ENCODE measurements at regions not wholly inside any gene's neighbourhood (a gene's known extent, or its start where the extent isn't known, plus 50 kb on each side); places are given as distances from the start of the nearest gene placed in this dataset.
A peak's percentile ranks its signal among the peaks of the same experiment; 100 is the strongest.

DNA sequence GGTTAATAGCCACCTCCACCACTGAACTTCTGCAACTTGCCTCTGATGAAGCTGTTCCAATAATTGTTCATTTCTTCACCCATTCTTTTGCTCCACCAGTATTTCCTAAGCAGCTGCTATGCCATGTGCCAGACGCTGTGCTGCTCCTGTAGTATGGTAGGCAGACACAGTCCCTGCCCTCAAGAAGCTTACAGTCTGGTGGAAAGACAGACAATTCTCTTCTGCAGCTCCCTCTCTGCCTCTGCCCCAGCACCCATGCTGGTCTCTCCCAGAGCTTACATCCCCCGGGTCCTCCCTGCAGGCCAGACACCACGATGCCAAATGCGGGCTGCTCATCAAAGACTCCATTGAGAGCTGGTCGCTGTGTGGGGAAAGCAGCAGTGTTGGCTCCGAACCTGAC, 111.6 kb upstream of the ESRRB start:
- no peak overlapping the region for H3K4me2 ChIP-seq (ENCODE audit: control insufficient read depth, extremely low read depth, insufficient read depth, low read depth, low read length)
- H3K9me1 ChIP-seq (ENCODE audit: control insufficient read depth, extremely low read depth, insufficient read depth, low read length): no peaks in the 10 kb centered on the region
- H3K4me1 ChIP-seq (ENCODE audit: control insufficient read depth, extremely low read depth, insufficient read depth, low read length): no peaks in the 10 kb centered on the region
- no peak for TF ChIP-seq EZH2 (IDR thresholded peaks at IDR 0.05; ENCODE audit: low read length)
- TF ChIP-seq, protein P1, sequence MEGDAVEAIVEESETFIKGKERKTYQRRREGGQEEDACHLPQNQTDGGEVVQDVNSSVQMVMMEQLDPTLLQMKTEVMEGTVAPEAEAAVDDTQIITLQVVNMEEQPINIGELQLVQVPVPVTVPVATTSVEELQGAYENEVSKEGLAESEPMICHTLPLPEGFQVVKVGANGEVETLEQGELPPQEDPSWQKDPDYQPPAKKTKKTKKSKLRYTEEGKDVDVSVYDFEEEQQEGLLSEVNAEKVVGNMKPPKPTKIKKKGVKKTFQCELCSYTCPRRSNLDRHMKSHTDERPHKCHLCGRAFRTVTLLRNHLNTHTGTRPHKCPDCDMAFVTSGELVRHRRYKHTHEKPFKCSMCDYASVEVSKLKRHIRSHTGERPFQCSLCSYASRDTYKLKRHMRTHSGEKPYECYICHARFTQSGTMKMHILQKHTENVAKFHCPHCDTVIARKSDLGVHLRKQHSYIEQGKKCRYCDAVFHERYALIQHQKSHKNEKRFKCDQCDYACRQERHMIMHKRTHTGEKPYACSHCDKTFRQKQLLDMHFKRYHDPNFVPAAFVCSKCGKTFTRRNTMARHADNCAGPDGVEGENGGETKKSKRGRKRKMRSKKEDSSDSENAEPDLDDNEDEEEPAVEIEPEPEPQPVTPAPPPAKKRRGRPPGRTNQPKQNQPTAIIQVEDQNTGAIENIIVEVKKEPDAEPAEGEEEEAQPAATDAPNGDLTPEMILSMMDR (optimal IDR thresholded peaks at IDR 0.05 in 1 of 3, IDR thresholded peaks at IDR 0.05 in 1 of 3, conservative IDR thresholded peaks at IDR 0.05 in 1 of 3; ENCODE audit: extremely low read depth in 1 of 3, insufficient read depth in 2 of 3, low read length in 3 of 3): no peak
- H3K79me2 ChIP-seq (ENCODE audit: control insufficient read depth, insufficient read depth, low read length): no peaks in the 10 kb centered on the region
- no peak overlapping the region for H2AFZ ChIP-seq (ENCODE audit: control insufficient read depth, low read length)
- no peak overlapping the region for H3K27ac ChIP-seq (ENCODE audit: control insufficient read depth, insufficient read depth, low read length)
- H4K20me1 ChIP-seq (ENCODE audit: control insufficient read depth, extremely low read depth, insufficient read depth, low read length): no peaks in the 10 kb centered on the region
- dilution Hi-C loops (cut with MboI; ENCODE audit: extremely low pct_ligation_motif_present, low sequenced_read_pairs): no loop called here
- no peaks in the 10 kb centered on the region for H3K36me3 ChIP-seq (ENCODE audit: control insufficient read depth in 2 of 2, extremely low read depth in 1 of 2, insufficient read depth in 2 of 2, low read length in 2 of 2)
- no peaks in the 10 kb centered on the region for H3K9me3 ChIP-seq (ENCODE audit: control insufficient read depth, low read depth, low read length)
- no peak for DNase-seq (ENCODE audit: low read depth, low spot score)
- FAIRE-seq: no peak
- no peak overlapping the region for H3K4me3 ChIP-seq (ENCODE audit: control insufficient read depth in 2 of 3, extremely low read depth in 1 of 3, insufficient read depth in 2 of 3, low read depth in 1 of 3, low read length in 3 of 3)
- no peak overlapping the region for H3K9ac ChIP-seq (ENCODE audit: control insufficient read depth, extremely low read depth, insufficient read depth, low read length)
- H3K27me3 ChIP-seq (ENCODE audit: control insufficient read depth, extremely low read depth, insufficient read depth, low read length): peaks cover 4% of the 10 kb centered on the region

DNA sequence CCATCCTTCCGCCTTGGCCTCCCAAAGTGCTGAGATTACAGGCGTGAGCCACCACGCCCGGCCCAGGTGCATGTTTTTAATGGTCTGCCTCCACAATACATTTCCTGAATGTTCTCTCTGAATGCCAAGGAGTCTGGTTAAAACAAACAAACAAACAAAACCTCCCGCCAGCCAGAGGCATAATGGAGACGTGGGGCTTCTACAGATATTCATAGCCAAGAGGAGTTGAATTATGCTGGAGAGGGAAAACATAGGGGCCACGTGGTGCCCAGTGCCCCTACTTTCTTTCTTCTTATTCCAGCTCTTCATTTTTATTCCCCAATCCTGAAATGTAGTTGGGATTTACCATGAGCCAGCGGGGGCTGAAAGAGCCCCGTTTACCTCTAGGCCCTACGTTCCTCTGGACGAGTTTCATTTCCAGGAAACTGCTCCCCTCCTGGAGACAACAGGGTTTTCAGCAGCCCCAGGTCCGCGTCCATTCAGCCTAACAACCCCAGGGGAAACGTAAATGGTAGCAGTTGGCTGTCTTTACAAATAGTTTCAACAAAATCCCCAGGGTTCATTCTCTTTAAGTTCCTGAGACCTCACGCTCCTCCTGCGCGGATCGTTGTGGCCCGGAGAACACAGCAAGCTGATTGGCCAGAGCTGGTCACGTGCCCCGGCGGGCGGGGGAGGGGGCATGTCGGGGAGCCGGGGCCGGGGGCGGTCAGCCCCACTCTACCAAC, 108.5 kb upstream of the ESRRB start:
- H3K79me2 ChIP-seq (ENCODE audit: control insufficient read depth, insufficient read depth, low read length): no peaks in the 10 kb centered on the region
- H3K9me1 ChIP-seq (ENCODE audit: control insufficient read depth, extremely low read depth, insufficient read depth, low read length): no peaks in the 10 kb centered on the region
- FAIRE-seq: no peak
- H3K4me2 ChIP-seq (ENCODE audit: control insufficient read depth, extremely low read depth, insufficient read depth, low read depth, low read length): peak overlapping the region; percentile 55
- no peaks in the 10 kb centered on the region for H3K36me3 ChIP-seq (ENCODE audit: control insufficient read depth in 2 of 2, extremely low read depth in 1 of 2, insufficient read depth in 2 of 2, low read length in 2 of 2)
- H3K4me1 ChIP-seq (ENCODE audit: control insufficient read depth, extremely low read depth, insufficient read depth, low read length): no peaks in the 10 kb centered on the region
- H3K4me3 ChIP-seq (ENCODE audit: control insufficient read depth in 2 of 3, extremely low read depth in 1 of 3, insufficient read depth in 2 of 3, low read depth in 1 of 3, low read length in 3 of 3): peak overlapping the region; percentile 2 to 53 (median 27)
- DNase-seq (ENCODE audit: low read depth, low spot score): no peak
- H3K27ac ChIP-seq (ENCODE audit: control insufficient read depth, insufficient read depth, low read length): no peak overlapping the region
- TF ChIP-seq, protein P1 (optimal IDR thresholded peaks at IDR 0.05 in 1 of 3, IDR thresholded peaks at IDR 0.05 in 1 of 3, conservative IDR thresholded peaks at IDR 0.05 in 1 of 3; ENCODE audit: extremely low read depth in 1 of 3, insufficient read depth in 2 of 3, low read length in 3 of 3): peak in 1 of 3 experiments; percentile 24
- TF ChIP-seq EZH2 (IDR thresholded peaks at IDR 0.05; ENCODE audit: low read length): no peak
- H3K9me3 ChIP-seq (ENCODE audit: control insufficient read depth, low read depth, low read length): no peaks in the 10 kb centered on the region
- dilution Hi-C loops (cut with MboI; ENCODE audit: extremely low pct_ligation_motif_present, low sequenced_read_pairs): no loop called here
- H4K20me1 ChIP-seq (ENCODE audit: control insufficient read depth, extremely low read depth, insufficient read depth, low read length): no peaks in the 10 kb centered on the region
- H2AFZ ChIP-seq (ENCODE audit: control insufficient read depth, low read length): peak overlapping the region; percentile 68
- H3K9ac ChIP-seq (ENCODE audit: control insufficient read depth, extremely low read depth, insufficient read depth, low read length): peak overlapping the region; percentile 34
- H3K27me3 ChIP-seq (ENCODE audit: control insufficient read depth, extremely low read depth, insufficient read depth, low read length): peaks cover 23% of the 10 kb centered on the region

Data from keratinocyte (primary cell).